ENCODE measurements at regions not wholly inside any gene's neighbourhood (a gene's known extent, or its start where the extent isn't known, plus 50 kb on each side); places are given as distances from the start of the nearest gene placed in this dataset.

- TF ChIP-seq, protein P1, sequence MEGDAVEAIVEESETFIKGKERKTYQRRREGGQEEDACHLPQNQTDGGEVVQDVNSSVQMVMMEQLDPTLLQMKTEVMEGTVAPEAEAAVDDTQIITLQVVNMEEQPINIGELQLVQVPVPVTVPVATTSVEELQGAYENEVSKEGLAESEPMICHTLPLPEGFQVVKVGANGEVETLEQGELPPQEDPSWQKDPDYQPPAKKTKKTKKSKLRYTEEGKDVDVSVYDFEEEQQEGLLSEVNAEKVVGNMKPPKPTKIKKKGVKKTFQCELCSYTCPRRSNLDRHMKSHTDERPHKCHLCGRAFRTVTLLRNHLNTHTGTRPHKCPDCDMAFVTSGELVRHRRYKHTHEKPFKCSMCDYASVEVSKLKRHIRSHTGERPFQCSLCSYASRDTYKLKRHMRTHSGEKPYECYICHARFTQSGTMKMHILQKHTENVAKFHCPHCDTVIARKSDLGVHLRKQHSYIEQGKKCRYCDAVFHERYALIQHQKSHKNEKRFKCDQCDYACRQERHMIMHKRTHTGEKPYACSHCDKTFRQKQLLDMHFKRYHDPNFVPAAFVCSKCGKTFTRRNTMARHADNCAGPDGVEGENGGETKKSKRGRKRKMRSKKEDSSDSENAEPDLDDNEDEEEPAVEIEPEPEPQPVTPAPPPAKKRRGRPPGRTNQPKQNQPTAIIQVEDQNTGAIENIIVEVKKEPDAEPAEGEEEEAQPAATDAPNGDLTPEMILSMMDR (IDR thresholded peaks at IDR 0.05): no peak
- TF ChIP-seq, protein P2, sequence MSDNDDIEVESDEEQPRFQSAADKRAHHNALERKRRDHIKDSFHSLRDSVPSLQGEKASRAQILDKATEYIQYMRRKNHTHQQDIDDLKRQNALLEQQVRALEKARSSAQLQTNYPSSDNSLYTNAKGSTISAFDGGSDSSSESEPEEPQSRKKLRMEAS (CRISPR knock-in tag; IDR thresholded peaks at IDR 0.05): no peak
- TF ChIP-seq ATF2 (CRISPR knock-in tag; IDR thresholded peaks at IDR 0.05; ENCODE audit: borderline replicate concordance, low read depth) (no peak), NFYB (CRISPR knock-in tag; conservative IDR thresholded peaks at IDR 0.05; ENCODE audit: low read depth) (no peak), USF1 (CRISPR knock-in tag; IDR thresholded peaks at IDR 0.05) (no peak), SMAD3 (CRISPR knock-in tag; IDR thresholded peaks at IDR 0.05; ENCODE audit: borderline replicate concordance) (no peak), KAT7 (CRISPR knock-in tag; IDR thresholded peaks at IDR 0.05; ENCODE audit: borderline replicate concordance) (no peak), NFE2L1 (CRISPR knock-in tag; IDR thresholded peaks at IDR 0.05) (no peak), ELF4 (CRISPR knock-in tag; IDR thresholded peaks at IDR 0.05; ENCODE audit: low read depth) (no peak)
These were observed 87.5 kb downstream of the DACT1 start for GRCh38 chr14:58725226-58725625.
